UCSD-AML1 (cell line): ENCODE measurements at regions not wholly inside any gene's neighbourhood (a gene's known extent, or its start where the extent isn't known, plus 50 kb on each side); places are given as distances from the start of the nearest gene placed in this dataset.

Source experiments
- DNase-seq: peaks from one replicate; lab custom pipeline; 2025; ENCODE audit not compliant: unreplicated experiment; lab: John Stamatoyannopoulos, UW

DNA sequence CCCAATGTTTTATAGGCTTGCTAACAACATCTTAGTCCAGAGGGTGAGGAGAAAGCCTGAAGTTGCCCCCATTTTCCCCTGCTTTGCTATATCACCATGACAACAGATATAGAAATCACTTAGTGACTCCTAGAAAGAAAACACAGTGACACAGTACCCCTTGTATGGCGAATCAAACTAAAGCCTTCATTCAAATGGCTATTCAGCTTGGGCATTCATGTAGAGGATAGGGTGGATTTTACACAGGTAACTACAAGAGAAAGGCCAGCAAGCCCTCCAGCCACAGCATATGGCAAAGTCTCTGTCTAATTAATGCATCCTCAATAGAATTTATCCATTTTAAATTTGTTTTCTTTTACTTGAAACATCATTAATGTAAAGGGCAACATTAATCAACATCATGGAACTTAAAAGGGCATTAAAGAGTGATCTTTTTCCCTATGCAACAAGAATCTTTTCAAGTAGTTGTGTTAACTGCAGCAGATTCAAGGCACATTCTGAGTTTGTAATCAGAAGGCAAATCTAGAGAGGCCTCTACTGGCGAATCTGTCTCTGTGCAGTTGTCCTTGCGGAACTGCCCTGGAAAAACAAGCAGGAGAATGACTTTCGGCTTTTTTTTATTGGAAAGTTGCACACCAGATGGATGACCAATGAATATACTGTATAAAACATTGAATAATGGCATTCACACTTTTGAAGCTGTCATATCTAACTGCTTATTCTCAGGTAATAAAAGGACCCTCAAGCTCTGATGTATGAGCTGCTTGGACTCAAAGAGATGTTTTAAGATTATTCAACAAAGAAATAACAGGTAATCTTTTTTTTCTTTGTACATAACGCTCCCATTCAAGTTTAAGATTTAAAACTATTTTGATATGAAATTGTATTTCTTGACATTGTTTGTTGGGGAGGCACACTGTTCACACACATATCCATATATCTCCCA is 621.7 kb upstream of the AGTR1 start:
- no peak for DNase-seq

DNA sequence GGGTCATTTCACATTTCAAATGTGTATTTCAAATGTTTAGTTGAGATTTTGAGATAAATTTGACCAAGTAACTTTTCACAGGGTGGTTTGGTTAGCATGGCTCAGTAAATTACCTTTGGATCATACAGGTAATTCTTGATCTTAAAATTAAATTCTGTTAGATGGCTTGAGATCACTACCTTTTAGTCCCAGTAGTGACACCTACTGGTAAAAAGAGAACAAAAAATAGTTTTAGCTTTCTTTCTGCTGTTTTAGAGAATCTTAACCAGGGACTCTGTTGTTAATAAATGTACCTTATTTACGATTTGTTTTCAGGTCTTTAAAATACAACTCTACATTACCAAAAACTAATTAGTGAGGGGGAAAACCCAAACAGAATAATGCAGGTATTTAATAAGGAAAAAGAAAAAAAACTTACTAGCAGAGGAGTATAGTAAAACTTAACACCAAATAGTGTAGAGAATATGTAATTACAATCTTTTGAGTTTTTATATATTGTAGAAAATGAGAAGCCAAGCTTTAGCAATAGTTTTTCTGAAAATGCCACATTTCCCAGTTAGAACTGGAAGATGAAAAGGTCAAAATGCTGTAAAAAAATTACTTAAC is 620.3 kb upstream of the AGTR1 start:
- DNase-seq, result no peak

DNA sequence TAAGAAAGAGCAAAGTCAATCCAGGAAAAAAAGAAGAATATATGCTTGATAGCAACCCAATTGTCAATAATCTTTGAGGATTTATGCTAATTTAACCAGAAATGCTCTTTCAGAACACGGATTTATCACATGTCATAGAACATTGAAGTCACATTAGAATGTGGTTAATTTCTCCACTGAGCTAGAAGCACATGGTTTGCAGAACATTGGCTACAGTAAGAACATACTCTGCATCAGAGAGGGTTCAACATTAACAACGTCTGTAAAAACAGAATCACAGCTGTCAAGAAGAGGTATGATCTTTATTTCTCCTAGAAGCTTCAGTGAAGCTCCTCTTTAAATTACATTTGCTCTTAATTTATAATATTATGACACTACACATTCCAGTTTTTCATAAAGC is 619.7 kb upstream of the AGTR1 start:
- DNase-seq, result no peak

DNA sequence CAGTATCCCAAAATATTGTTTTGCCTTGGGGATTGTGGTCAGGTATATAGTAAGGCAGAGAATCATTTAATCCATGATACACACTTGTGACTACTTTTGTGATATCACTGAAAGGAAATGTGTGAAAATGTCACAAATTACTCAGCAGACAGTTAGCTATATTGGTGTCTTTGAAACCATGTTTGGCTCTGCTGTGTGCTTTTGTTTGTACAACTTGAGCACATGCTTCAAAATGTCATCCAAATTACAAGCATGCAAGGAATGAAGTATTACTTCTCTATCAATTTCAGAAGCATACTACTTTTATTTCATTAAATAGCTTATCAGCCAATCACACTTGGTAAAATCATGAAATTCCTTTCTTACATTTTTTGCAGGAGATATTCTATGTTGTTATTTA is 619.0 kb upstream of the AGTR1 start:
- DNase-seq, result no peak

DNA sequence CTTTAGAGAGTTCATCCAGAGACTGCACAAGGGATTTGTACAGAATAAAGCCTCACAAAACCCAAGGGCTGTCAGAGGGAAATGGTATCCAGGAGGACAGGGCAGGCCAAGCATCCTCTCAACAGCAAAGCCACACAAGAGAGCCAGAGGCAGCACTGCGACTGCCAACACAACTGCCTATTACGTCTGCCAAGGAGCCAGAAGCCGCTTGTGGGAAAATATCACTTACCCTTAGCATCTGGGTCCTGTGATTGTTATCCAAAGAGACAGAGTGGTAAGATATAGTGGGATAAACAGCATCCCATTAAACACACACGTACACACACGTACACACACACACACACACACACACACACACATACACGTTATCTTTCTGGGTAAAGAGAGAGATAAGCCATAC is 618.3 kb upstream of the AGTR1 start:
- no peak for DNase-seq

DNA sequence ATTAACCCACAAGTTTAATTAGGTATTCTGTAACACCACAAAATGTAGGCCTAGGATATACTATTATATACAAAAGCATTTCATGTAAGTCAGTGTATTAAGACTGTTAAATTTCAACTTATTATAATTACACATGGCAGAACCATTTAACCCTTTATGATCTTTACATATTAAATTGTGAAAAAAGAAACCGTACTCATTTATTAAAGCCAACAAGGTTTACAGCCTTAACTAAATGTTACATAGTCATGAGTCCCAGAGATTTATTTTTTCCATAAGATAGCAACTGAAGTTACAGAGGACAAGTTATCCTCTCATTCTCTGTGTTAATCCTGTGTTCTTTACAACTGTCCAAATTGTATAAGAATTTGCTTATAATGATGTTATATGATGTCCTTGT is 615.8 kb upstream of the AGTR1 start:
- DNase-seq, result no peak

DNA sequence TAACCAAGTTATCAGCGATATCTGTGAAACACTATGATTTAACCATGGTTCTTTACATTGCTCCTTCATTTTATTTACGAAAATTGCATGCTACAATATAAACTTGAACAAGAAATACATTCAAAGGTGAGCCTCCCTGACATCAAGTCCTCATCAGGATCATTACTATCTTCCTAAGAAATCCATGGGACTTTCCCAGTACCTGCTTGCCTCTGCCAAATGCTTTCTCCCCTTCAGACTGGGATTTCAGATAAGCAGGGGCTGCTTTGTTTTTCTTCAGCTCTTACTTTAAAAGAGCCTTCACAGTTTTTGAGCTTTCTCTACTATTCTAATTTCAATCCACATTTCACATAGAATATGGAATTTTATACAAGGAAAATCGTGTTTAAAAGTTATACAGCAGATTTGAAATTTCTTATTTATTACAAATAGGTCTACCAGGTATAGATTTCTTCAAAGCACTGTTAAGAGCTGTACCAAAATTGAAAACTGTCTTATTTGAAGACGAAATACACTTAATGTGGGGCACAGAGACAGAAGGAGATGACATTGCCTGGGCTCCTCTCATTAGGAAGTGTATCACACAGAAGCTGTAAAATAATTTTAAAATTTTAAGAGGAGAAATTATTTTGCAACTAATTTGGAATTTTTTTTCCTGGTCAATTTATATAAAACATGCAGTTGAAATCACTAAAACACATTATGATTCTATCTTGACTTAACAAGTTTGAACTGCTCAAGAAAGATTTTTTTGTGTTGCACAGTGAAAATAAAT is 615.0 kb upstream of the AGTR1 start:
- DNase-seq, result no peak

DNA sequence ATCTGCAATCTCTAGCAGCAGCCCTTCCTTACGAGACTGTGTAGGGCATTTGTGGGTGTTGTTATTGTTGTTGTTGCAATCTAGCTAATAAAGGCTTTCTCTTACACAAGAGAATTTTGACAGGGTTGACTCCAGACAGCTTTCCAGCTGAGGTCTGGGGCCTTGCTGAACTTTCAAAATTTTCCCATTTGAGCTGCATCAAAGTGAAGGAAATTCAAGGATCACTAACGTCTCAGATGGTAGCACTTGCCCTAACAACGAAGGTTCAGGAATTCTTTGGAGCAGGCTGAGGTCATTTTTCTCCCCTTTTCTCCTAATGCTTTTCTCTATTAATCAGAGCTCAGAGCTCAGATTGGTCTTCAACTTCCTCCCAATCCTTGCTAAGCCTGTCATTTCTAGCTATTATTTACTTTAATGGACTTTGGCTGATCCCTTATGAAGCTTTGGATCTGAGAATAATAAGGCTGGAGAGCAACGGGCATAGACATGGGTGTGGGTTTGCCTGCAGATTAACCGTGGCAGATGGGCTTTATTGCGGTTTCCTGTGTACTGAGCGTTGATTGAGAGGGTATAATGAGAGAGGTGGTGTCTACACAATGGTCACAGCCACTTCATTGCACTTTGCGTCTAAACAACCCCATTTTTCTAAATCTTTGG is 614.0 kb upstream of the AGTR1 start:
- no peak for DNase-seq

DNA sequence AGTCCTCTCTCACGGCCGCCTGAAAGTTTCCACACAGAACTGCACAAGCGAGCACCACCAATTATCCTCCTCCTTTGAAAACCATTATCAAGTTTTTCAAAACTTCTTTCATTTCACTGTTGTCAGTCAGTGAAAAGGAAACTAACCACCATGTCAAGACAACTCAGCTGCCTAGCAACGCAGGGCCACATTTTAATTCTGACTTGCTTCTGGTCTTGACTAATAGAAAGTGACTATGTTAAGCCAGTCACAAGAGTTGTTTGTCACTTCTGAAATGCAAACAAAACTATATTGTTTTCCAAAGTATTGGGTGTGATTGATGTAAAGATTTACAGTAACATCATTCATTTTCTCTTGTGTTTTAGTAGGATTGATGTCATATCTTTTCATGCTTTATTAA is 612.8 kb upstream of the AGTR1 start:
- DNase-seq, result no peak

DNA sequence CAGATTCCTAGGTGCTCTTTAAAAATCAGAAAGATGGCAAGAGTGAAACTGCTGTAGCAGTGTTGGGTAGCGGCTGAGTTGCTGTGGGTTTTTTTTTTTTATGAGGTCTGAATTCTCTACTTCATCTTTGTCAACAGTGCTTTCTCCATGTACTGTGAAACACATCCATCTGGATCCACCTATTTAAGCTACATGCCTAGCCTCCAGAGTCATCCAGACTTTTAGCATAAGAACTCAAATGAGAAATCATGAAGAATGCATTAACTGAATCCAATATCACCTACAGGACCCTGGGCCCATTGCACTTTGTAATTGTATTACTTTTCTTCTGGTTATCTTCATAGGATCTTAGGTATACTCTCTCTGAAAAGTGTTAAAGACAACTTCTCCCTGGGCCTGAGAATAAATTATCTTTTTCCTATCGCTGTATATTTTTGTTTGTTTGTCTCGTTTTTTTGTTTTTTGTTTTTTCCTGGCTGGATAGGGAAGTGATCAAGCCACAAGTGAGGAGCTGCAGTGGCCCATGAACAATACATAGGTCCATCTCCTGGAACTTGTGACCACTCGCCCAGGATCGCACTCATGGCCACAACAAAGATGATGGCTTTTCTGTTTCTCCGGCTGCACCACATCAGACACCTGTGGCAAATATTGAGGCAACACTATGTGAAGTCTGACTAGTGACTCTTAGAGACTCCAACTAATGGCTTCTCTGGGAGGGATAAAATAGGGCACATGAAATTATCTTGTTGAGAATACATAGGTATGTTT is 609.9 kb upstream of the AGTR1 start:
- no peak for DNase-seq

DNA sequence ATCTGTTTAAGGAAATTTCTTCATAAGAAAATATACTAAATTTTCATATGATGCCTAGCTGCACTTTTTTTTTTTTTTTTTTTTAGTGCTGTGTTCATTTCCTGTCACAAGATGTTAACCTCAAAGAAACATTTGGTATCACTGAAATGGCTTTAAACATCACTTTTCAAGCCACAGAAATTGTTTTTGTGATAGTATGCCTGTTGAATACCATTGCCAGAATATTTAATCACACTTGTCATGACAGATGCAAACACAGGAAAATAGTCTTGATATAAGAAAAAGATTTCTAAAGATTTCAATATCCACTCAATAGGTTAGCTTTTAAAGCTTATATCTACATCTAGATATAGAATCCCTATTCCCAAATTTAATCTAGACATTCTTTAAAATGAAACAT is 608.5 kb upstream of the AGTR1 start:
- no peak for DNase-seq

DNA sequence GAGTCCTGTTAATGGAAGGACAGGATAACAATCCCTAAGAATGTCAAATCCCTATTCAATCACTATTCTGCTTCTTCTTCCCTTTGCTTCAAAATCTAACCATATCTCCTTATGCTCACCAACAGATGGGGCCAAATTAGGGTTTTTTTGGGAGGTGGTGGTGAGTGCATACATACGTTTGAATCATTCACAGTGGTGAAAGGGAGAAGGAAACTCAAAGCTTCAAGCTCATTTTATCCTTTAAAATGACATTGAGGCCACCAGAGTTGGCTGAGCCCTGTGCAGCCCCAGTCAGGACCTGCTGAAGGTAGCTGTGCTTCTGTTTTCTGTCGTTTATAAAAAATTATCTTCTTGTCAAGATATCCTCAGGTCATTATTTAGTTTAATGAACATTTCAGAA is 607.5 kb upstream of the AGTR1 start:
- DNase-seq, result no peak

DNA sequence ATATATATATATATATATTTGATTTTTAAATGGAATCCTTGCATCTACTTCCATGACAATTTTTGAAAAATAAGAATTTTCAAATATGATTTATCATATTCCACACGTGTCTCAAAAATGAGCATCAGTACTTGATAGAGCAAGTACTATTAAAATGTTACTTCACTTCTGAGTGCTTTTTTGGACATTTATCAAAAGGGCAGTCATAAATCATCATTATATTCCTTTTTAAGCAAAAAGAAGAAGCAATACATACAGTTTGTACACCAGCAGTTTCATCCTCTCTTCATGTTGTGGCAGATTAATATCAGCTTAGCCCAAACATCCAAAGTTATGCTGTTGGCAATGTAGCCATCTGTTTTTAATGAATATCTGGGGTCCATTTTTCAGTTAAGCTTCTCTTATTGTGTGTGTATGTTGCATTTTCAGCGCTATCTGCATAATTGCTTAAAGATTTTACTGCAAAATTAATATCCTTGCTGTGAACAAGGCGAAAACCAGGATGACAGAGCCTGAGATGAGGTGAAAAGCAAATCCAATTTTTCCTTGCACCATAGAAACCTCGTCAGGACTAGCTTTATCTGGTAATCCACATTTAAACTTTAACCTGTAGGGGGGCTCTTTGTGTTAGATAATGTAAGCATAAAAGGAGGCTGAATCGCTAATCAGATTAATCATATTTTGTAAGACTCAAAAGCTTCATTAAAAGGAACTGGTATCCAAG is 604.9 kb upstream of the AGTR1 start:
- DNase-seq, result no peak

DNA sequence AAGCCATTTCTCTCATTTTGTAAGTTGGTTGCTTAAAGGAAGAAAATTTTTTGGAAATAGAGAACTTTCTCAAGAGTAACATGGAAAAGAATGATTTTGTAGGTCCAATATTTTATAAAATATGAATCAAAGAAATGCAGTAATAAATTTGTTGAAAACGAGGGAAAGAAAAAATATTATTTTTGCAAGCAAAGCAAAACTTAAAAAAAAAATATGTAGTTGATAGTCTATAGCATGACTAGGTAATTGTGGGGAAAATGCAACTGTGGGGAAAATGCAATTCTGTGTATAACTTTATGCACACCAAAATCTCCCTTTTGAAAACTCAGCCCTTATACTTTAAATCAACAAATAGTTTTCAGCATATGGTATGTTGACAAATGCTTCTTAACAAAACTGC is 604.0 kb upstream of the AGTR1 start:
- DNase-seq, result no peak

DNA sequence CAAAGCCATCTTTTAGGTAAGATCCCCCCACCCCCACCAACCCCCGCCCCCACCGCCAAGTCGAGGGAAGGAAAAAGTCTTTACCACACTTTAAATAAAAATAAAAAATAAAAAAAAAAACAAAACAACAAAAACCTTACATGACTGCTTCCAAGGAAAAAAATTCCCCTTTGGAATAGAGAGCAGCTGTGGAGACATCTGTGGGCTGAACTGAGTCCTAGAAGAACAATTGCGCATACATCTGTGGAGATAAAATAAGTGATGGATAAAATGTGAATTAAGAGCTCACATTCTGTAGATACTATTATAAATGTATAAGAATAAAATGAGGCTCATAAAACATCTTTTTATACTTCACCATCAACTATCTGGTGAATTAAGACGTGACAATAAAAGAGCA is 601.7 kb upstream of the AGTR1 start:
- DNase-seq, result no peak

DNA sequence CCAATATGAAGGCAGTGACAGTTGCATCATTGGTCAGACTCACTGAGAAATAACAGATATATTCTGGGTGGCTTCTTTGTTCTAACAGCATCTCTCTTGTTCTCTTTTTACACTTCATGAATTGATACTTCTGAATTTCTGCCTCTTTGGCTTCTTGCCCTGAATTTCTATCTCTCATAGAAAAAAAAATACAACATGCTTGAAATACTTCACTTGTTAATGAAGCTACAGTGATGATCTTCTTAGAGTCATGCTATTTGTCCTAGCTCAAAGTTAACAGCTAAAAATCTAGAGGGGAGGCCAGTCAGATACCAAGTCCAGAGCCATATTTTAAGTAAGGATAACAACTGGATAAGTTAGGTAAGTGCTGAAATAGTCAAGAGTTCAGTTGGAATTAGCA is 597.2 kb upstream of the AGTR1 start:
- no peak for DNase-seq

DNA sequence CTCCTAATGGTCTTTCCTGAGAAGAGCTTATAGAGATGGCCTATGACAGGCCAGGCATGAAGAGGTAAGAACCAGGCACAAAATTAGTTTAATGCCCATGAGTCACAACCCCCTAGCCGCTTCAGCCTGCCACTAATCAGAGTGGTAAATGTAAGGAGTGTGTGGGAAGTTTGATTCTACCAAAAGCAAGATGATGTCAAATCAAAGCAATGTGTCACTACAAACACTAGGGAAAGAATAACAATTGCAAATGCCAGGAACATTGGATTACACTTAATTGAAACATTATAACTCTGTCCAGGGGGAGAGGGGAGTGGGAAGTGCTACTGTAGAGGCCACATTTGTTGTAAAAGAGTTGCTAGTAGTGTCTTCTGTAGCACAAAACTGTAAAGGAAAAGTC is 596.6 kb upstream of the AGTR1 start:
- no peak for DNase-seq

DNA sequence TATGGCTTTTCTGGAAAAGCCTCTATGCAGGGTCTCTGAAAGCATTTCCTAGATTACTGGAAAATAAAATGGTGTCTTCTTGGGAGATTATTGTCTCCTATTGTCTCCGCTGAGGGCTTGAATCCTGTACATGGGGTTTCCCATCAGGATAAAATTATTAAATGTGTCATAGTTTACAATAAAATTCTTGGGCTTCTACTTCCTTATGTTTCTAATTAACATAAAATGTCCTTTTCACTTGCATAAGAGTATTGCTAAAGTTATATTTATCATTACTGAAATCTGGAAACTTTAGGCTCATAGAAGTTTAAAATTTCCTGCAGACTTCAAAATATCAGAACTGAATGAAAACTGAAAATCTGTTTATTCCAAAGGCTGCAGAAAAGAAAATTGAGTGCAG is 595.5 kb upstream of the AGTR1 start:
- DNase-seq, result no peak

DNA sequence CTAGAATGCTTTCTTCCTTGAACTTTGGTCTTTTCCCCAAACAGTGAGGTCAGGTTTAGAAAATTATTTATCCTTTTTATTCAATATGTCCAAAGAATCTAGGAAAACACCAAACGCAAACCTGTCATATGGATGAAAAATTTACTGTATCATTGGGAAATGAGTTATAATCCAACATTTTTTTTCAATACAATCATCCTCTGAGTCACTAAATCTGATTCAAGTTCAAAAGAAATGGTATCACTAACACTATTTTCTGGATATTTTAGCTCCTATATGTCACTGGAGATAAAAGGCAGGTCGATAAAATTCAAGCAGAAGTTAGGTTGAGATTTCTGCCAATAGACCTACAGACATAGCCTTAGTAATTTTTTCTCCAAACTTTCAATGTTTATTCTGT is 591.6 kb upstream of the AGTR1 start:
- DNase-seq, result no peak

DNA sequence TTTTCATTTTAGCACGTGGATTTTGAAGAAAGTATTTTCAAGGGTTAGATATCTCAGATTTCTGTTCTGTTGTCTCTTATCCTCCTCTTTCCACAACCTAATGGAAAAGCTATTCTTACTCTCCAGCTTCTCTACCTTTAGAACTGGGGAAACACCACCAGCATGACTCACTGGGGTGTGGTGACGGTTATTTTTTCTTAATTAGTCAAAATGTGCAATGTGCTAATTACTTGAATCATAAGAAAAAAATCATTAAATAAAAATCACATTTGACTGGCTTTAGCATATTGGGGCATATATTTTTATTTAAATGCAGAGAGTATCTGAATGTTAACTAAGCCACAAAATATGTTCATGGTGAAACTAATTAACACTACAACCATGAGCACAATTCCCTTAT is 570.7 kb upstream of the AGTR1 start:
- DNase-seq, result no peak
